Right ventricle myocardium superior (tissue), 1 donor: ENCODE measurements at regions not wholly inside any gene's neighbourhood (a gene's known extent, or its start where the extent isn't known, plus 50 kb on each side); places are given as distances from the start of the nearest gene placed in this dataset.

Source experiments
- ATAC-seq: fragments of 200-7000 bp; cut with Tn5 transposase; one replicate; pipeline ENCODE4 v1.9.1; 2020; ENCODE audit warnings: mild to moderate bottlenecking; ENCODE audit not compliant: poor library complexity
- DNase-seq: peaks from one replicate; pipeline ENCODE4 v3.0.0-alpha.2; 2020
- intact Hi-C: fragments of 100-400 bp; cut with DNase I; formaldehyde crosslinking; loops from one replicate; pipeline ENCODE4 v1.11.2; 2022
- donor health status: DM: no; HTN: yes; CAD: no; lungs with severe emphysema.

- ATAC-seq: peak; percentile 96
- intact Hi-C loops: no loop called here
- peak; percentile 64 for DNase-seq
These were observed 172.8 kb downstream of the CARTPT start for GRCh38 chr5:71891856-71892255.

GRCh38 chr5:71892641-71893365, 173.7 kb downstream of the CARTPT start:
- intact Hi-C loops: no loop called here
- ATAC-seq: no peak
- no peak for DNase-seq

GRCh38 chr5:71893451-71893850, 174.4 kb downstream of the CARTPT start:
- DNase-seq (no peak), ATAC-seq (no peak)
- intact Hi-C loops: no loop called here

GRCh38 chr5:71894091-71894490, 175.0 kb downstream of the CARTPT start:
- DNase-seq (no peak), ATAC-seq (no peak)
- intact Hi-C loops: no loop called here

- ATAC-seq (no peak), DNase-seq (no peak)
- intact Hi-C loops: no loop called here
These were observed 176.5 kb downstream of the CARTPT start for GRCh38 chr5:71895546-71895945.

- ATAC-seq (peak; percentile 49), DNase-seq (peak; percentile 61)
- intact Hi-C loops: no loop called here
These were observed 180.8 kb downstream of the CARTPT start for GRCh38 chr5:71899865-71900342.

- intact Hi-C loops: no loop called here
- no peak for DNase-seq
- ATAC-seq: peak; percentile 25
These were observed 184.7 kb downstream of the CARTPT start for GRCh38 chr5:71903808-71904207.

- intact Hi-C loops: no loop called here
- ATAC-seq (no peak), DNase-seq (no peak)
These were observed 185.8 kb downstream of the CARTPT start for GRCh38 chr5:71904852-71905251.

- ATAC-seq (peak; percentile 36), DNase-seq (no peak)
- intact Hi-C loops: no loop called here
These were observed 187.0 kb downstream of the CARTPT start for GRCh38 chr5:71905834-71906711.

GRCh38 chr5:71907001-71907588, 188.0 kb downstream of the CARTPT start:
- ATAC-seq (no peak), DNase-seq (no peak)
- intact Hi-C loops: no loop called here

GRCh38 chr5:71907608-71908145, 188.6 kb downstream of the CARTPT start:
- no peak for DNase-seq
- no peak for ATAC-seq
- intact Hi-C loops: no loop called here

- ATAC-seq (no peak), DNase-seq (no peak)
- intact Hi-C loops: no loop called here
These were observed 191.7 kb downstream of the CARTPT start for GRCh38 chr5:71910741-71911140.

GRCh38 chr5:71912021-71912420, 192.9 kb downstream of the CARTPT start:
- DNase-seq: no peak
- ATAC-seq: no peak
- intact Hi-C loops: no loop called here

- intact Hi-C loops: no loop called here
- ATAC-seq: no peak
- no peak for DNase-seq
These were observed 193.0 kb upstream of the MAP1B start for GRCh38 chr5:71914281-71914680.

GRCh38 chr5:71922584-71923106, 184.6 kb upstream of the MAP1B start:
- DNase-seq: no peak
- ATAC-seq: peak; percentile 36
- intact Hi-C loops: no loop called here

GRCh38 chr5:71923755-71924154, 183.5 kb upstream of the MAP1B start:
- intact Hi-C loops: no loop called here
- no peak for DNase-seq
- no peak for ATAC-seq

GRCh38 chr5:71924325-71924724, 182.9 kb upstream of the MAP1B start:
- intact Hi-C loops: no loop called here
- ATAC-seq (no peak), DNase-seq (no peak)

- DNase-seq (no peak), ATAC-seq (no peak)
- intact Hi-C loops: no loop called here
These were observed 182.3 kb upstream of the MAP1B start for GRCh38 chr5:71924980-71925379.

GRCh38 chr5:71925608-71926091, 181.6 kb upstream of the MAP1B start:
- DNase-seq: no peak
- peak; percentile 94 for ATAC-seq
- intact Hi-C loops: no loop called here
